ENCODE measurements at regions not wholly inside any gene's neighbourhood (a gene's known extent, or its start where the extent isn't known, plus 50 kb on each side); places are given as distances from the start of the nearest gene placed in this dataset.
A peak's percentile ranks its signal among the peaks of the same experiment; 100 is the strongest.

DNA sequence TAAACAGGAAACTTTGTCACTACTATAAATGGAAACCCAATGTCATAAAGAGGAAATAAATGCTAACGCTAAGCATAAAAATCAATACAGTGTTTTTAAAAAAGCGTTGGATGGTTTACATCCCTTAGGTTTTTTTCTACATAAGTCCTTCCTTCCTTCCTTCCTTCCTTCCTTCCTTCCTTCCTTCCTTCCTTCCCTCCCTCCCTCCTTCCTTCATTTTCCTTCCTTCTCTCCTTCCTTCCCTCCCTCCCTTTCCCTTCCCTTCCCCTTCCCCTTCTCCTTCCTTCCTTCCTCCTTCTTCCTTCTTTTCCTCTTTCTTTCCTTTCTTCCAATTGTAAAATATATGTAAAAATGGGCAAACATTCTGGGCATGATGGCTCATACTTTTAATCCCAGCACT is 108.3 kb downstream of the HAPSTR1 start:
- intact Hi-C loops (cut with micrococcal nuclease) (no loop called here), in situ Hi-C loops (cut with MboI) (no loop called here)
- no peak for DNase-seq (ENCODE audit: extremely low read depth in 1 of 4, low spot score in 3 of 4)
- Histone ChIP-seq H3K9me3 (replicated peaks; ENCODE audit: control insufficient read depth, insufficient read depth, low read depth, low read length) (no peaks in the 10 kb centered on the region), H3K79me2 (ENCODE audit: control insufficient read depth, insufficient read depth, low read length) (no peaks in the 10 kb centered on the region), H3K4me2 (ENCODE audit: insufficient read depth, low read length) (no peak overlapping the region), H3K27ac (ENCODE audit: extremely low read depth, low read depth, low read length) (no peak overlapping the region), H3K9me1 (ENCODE audit: control insufficient read depth, insufficient read depth, low read length) (no peaks in the 10 kb centered on the region), H3K27me3 (ENCODE audit: control insufficient read depth in 2 of 2, insufficient read depth in 2 of 2, low read length in 2 of 2) (peaks cover 7 to 14% of the 10 kb centered on the region in 2 experiments; a peak in 2 of 5 replicates), H3K4me1 (replicated peaks in 1 of 2; ENCODE audit: control insufficient read depth in 2 of 2, insufficient read depth in 2 of 2, low read length in 2 of 2) (no peaks in the 10 kb centered on the region), H4K20me1 (replicated peaks; ENCODE audit: control insufficient read depth, insufficient read depth, low read length) (no peaks in the 10 kb centered on the region), H3K36me3 (ENCODE audit: control insufficient read depth, insufficient read depth, low read length) (no peaks in the 10 kb centered on the region), H3K9ac (ENCODE audit: insufficient read depth in 1 of 2, low read depth in 2 of 2, low read length in 2 of 2) (no peak overlapping the region), H3K4me3 (no peak overlapping the region), H2AFZ (ENCODE audit: low read depth, low read length) (no peak overlapping the region)
- no peak for ATAC-seq
- ChIA-PET CTCF (ENCODE audit: low intra/inter-chr PET ratio) (no interaction called here), POLR2A (no interaction called here)
- no peak for FAIRE-seq
- TF ChIP-seq ZNF311 (CRISPR knock-in tag; IDR thresholded peaks at IDR 0.05) = no peak
- no peak for TF ChIP-seq ZNF561 (CRISPR knock-in tag; conservative IDR thresholded peaks at IDR 0.05)
- TF ChIP-seq BRD4 (IDR thresholded peaks at IDR 0.05) = no peak
- TF ChIP-seq, protein P1, sequence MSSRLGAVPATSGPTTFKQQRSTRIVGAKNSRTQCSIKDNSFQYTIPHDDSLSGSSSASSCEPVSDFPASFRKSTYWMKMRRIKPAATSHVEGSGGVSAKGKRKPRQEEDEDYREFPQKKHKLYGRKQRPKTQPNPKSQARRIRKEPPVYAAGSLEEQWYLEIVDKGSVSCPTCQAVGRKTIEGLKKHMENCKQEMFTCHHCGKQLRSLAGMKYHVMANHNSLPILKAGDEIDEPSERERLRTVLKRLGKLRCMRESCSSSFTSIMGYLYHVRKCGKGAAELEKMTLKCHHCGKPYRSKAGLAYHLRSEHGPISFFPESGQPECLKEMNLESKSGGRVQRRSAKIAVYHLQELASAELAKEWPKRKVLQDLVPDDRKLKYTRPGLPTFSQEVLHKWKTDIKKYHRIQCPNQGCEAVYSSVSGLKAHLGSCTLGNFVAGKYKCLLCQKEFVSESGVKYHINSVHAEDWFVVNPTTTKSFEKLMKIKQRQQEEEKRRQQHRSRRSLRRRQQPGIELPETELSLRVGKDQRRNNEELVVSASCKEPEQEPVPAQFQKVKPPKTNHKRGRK (tag; IDR thresholded peaks at IDR 0.05) = peak; percentile 55
- TF ChIP-seq POLR2A (conservative IDR thresholded peaks at IDR 0.05) = no peak
- TF ChIP-seq RCOR1 (IDR thresholded peaks at IDR 0.05; ENCODE audit: borderline replicate concordance in 1 of 2, low read depth in 2 of 2, low read length in 2 of 2) = no peak
- BruUV-seq (replicated peaks) = no TSS peak
- WGBS (ENCODE audit: insufficient coverage, low coverage, missing lambda C conversion rate) = 0% methylated on average over 2 of the region's 2 CpGs

DNA sequence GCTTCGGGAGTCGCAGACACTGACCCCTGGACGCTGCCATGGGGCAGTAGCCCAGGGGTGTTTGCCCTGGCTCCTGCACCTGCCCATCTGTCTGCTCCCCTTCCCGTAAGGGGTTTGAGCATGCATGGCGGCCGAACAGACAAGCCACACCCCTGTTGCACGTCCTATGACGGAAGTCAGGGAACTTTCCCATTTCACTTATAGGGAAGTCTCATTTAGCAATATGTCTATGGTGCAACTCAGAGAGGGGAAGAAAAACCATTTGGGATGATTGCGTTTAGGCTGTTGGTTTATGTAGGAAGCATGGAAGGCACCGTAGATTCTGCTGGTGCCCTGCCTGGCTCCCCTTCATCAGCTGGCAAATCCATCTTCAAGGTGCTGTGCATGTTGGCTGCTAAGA is 112.5 kb downstream of the HAPSTR1 start:
- no peak for ATAC-seq
- 0% methylated on average over 9 of the region's 10 CpGs for WGBS (ENCODE audit: insufficient coverage, low coverage, missing lambda C conversion rate)
- no peaks in the 10 kb centered on the region for H4K20me1 ChIP-seq (replicated peaks; ENCODE audit: control insufficient read depth, insufficient read depth, low read length)
- TF ChIP-seq, protein P2, sequence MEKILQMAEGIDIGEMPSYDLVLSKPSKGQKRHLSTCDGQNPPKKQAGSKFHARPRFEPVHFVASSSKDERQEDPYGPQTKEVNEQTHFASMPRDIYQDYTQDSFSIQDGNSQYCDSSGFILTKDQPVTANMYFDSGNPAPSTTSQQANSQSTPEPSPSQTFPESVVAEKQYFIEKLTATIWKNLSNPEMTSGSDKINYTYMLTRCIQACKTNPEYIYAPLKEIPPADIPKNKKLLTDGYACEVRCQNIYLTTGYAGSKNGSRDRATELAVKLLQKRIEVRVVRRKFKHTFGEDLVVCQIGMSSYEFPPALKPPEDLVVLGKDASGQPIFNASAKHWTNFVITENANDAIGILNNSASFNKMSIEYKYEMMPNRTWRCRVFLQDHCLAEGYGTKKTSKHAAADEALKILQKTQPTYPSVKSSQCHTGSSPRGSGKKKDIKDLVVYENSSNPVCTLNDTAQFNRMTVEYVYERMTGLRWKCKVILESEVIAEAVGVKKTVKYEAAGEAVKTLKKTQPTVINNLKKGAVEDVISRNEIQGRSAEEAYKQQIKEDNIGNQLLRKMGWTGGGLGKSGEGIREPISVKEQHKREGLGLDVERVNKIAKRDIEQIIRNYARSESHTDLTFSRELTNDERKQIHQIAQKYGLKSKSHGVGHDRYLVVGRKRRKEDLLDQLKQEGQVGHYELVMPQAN (IDR thresholded peaks at IDR 0.05; ENCODE audit: borderline replicate concordance) = no peak
- no peak for TF ChIP-seq SP1 (CRISPR knock-in tag; IDR thresholded peaks at IDR 0.05)
- TF ChIP-seq, protein P3, sequence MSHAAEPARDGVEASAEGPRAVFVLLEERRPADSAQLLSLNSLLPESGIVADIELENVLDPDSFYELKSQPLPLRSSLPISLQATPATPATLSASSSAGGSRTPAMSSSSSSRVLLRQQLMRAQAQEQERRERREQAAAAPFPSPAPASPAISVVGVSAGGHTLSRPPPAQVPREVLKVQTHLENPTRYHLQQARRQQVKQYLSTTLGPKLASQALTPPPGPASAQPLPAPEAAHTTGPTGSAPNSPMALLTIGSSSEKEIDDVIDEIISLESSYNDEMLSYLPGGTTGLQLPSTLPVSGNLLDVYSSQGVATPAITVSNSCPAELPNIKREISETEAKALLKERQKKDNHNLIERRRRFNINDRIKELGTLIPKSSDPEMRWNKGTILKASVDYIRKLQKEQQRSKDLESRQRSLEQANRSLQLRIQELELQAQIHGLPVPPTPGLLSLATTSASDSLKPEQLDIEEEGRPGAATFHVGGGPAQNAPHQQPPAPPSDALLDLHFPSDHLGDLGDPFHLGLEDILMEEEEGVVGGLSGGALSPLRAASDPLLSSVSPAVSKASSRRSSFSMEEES (CRISPR knock-in tag; IDR thresholded peaks at IDR 0.05) = no peak
- TF ChIP-seq ATF1 (CRISPR knock-in tag; IDR thresholded peaks at IDR 0.05) = no peak
- no peak for TF ChIP-seq ATF1 (tag; IDR thresholded peaks at IDR 0.05)
- TF ChIP-seq RUNX1 (IDR thresholded peaks at IDR 0.05; ENCODE audit: low read depth) = no peak

More for the DNA sequence above, 112.5 kb downstream of the HAPSTR1 start:
- FAIRE-seq (no peak), DNase-seq (ENCODE audit: extremely low read depth in 1 of 4, low spot score in 3 of 4) (no peak)
- Histone ChIP-seq H2AFZ (ENCODE audit: low read depth, low read length) (no peak overlapping the region), H3K4me2 (ENCODE audit: insufficient read depth, low read length) (no peak overlapping the region), H3K27me3 (ENCODE audit: control insufficient read depth in 2 of 2, insufficient read depth in 2 of 2, low read length in 2 of 2) (peaks cover 7 to 17% of the 10 kb centered on the region in 2 experiments; a peak in 3 of 5 replicates), H3K4me1 (replicated peaks in 1 of 2; ENCODE audit: control insufficient read depth in 2 of 2, insufficient read depth in 2 of 2, low read length in 2 of 2) (no peaks in the 10 kb centered on the region), H3K36me3 (ENCODE audit: control insufficient read depth, insufficient read depth, low read length) (no peaks in the 10 kb centered on the region), H3K27ac (ENCODE audit: extremely low read depth, low read depth, low read length) (no peak overlapping the region), H3K79me2 (ENCODE audit: control insufficient read depth, insufficient read depth, low read length) (no peaks in the 10 kb centered on the region), H3K9me1 (ENCODE audit: control insufficient read depth, insufficient read depth, low read length) (no peaks in the 10 kb centered on the region), H3K4me3 (no peak overlapping the region), H3K9me3 (replicated peaks; ENCODE audit: control insufficient read depth, insufficient read depth, low read depth, low read length) (no peaks in the 10 kb centered on the region), H3K9ac (ENCODE audit: insufficient read depth in 1 of 2, low read depth in 2 of 2, low read length in 2 of 2) (no peak overlapping the region)
- BruUV-seq (replicated peaks) = no TSS peak
- ChIA-PET POLR2A (no interaction called here), CTCF (ENCODE audit: low intra/inter-chr PET ratio) (no interaction called here)
- in situ Hi-C loops (cut with MboI) (no loop called here), intact Hi-C loops (cut with micrococcal nuclease) (no loop called here)
